Osteoblast (primary cell): ENCODE measurements at regions not wholly inside any gene's neighbourhood (a gene's known extent, or its start where the extent isn't known, plus 50 kb on each side); places are given as distances from the start of the nearest gene placed in this dataset.

Experiments used
- DNase-seq: peaks from one replicate; pipeline ENCODE4 v3.0.0; 2011; ENCODE audit warnings: low spot score, mixed read lengths; ENCODE audit not compliant: insufficient read length; ENCODE audit errors: missing footprints
- H2AFZ ChIP-seq: 2 replicates; pipeline ENCODE4 v1.6.0; 2011; ENCODE audit warnings: mild to moderate bottlenecking, low read length
- H3K27ac ChIP-seq: 2 replicates; pipeline ENCODE4 v1.5.1; 2011; ENCODE audit warnings: mild to moderate bottlenecking, low read depth, low read length, moderate library complexity
- H3K27me3 ChIP-seq: 2 replicates; pipeline ENCODE4 v1.6.0; 2012; ENCODE audit warnings: mild to moderate bottlenecking, control low read depth, inconsistent platforms, low read length, moderate library complexity; ENCODE audit not compliant: insufficient read depth
- H3K36me3 ChIP-seq: 2 replicates; pipeline ENCODE4 v1.5.1; 2011; ENCODE audit warnings: mild to moderate bottlenecking, low read length, control low read depth, moderate library complexity; ENCODE audit not compliant: insufficient read depth
- H3K4me1 ChIP-seq: 2 replicates; pipeline ENCODE4 v1.5.1; 2011; ENCODE audit warnings: mild to moderate bottlenecking, low read length, control low read depth, moderate library complexity; ENCODE audit not compliant: insufficient read depth
- H3K4me2 ChIP-seq: 2 replicates; pipeline ENCODE4 v1.6.0; 2011; ENCODE audit warnings: mild to moderate bottlenecking, low read length; ENCODE audit not compliant: insufficient read depth
- H3K4me3 ChIP-seq: fragments of 200-600 bp; sonication (generic); 3 replicates; pipeline ENCODE4 v1.5.1; 2012; ENCODE audit warnings: mild to moderate bottlenecking, low read length, inconsistent platforms; ENCODE audit not compliant: insufficient read depth
- H3K79me2 ChIP-seq: 2 replicates; pipeline ENCODE4 v1.6.0; 2012; ENCODE audit warnings: mild to moderate bottlenecking, low read length, control low read depth, inconsistent platforms; ENCODE audit not compliant: insufficient read depth
- H3K9me3 ChIP-seq: 2 replicates; pipeline ENCODE4 v1.5.1; 2011; ENCODE audit warnings: low read depth, low read length, control low read depth
- H4K20me1 ChIP-seq: 2 replicates; pipeline ENCODE4 v1.6.0; 2012; ENCODE audit warnings: mild to moderate bottlenecking, low read length, control low read depth; ENCODE audit not compliant: insufficient read depth
- TF ChIP-seq, protein P1 (sequence below): IDR thresholded peaks from 2 replicates; pipeline ENCODE4 v1.5.1; 2011; ENCODE audit warnings: mild to moderate bottlenecking, low read depth, low read length, moderate library complexity; ENCODE audit errors: extremely low read depth

DNA sequence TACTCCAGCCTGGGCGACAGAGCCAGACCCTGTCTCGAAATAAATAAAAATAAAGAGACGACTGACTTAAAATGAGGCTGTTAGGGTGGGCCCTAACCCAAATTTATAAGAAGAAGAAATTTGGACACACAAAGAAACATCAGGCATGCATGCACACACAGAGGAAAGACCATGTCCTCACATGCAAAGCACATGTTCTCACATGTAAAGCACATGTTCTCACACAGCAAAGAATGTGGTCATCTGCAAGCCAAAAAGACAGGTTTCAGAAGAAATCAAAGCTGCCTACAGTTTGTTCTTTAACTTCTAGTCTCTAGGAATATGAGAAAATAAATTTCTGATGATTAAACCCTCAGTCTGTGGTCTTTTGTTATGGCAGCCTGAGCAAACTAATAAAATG lies 132.3 kb upstream of the CRIM1 start:
- H2AFZ ChIP-seq = no peak overlapping the region
- no peaks in the 10 kb centered on the region for H3K79me2 ChIP-seq
- no peaks in the 10 kb centered on the region for H3K4me1 ChIP-seq
- TF ChIP-seq, protein P1, sequence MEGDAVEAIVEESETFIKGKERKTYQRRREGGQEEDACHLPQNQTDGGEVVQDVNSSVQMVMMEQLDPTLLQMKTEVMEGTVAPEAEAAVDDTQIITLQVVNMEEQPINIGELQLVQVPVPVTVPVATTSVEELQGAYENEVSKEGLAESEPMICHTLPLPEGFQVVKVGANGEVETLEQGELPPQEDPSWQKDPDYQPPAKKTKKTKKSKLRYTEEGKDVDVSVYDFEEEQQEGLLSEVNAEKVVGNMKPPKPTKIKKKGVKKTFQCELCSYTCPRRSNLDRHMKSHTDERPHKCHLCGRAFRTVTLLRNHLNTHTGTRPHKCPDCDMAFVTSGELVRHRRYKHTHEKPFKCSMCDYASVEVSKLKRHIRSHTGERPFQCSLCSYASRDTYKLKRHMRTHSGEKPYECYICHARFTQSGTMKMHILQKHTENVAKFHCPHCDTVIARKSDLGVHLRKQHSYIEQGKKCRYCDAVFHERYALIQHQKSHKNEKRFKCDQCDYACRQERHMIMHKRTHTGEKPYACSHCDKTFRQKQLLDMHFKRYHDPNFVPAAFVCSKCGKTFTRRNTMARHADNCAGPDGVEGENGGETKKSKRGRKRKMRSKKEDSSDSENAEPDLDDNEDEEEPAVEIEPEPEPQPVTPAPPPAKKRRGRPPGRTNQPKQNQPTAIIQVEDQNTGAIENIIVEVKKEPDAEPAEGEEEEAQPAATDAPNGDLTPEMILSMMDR = no peak
- H4K20me1 ChIP-seq = no peaks in the 10 kb centered on the region
- no peaks in the 10 kb centered on the region for H3K9me3 ChIP-seq
- no peaks in the 10 kb centered on the region for H3K36me3 ChIP-seq
- H3K27ac ChIP-seq = no peak overlapping the region
- H3K4me2 ChIP-seq = no peak overlapping the region
- H3K27me3 ChIP-seq = no peaks in the 10 kb centered on the region
- no peak for DNase-seq
- no peak overlapping the region for H3K4me3 ChIP-seq

- Histone ChIP-seq H3K9me3 (no peaks in the 10 kb centered on the region), H3K36me3 (no peaks in the 10 kb centered on the region), H3K4me2 (no peak overlapping the region), H3K79me2 (no peaks in the 10 kb centered on the region), H3K27me3 (no peaks in the 10 kb centered on the region), H4K20me1 (no peaks in the 10 kb centered on the region), H2AFZ (no peak overlapping the region), H3K4me3 (no peak overlapping the region), H3K27ac (no peak overlapping the region), H3K4me1 (no peaks in the 10 kb centered on the region)
- DNase-seq = no peak
- TF ChIP-seq, protein P1 = no peak
These were observed 133.1 kb upstream of the CRIM1 start for GRCh38 chr2:36222485-36222884.

GRCh38 chr2:36214691-36215090 lies 140.9 kb upstream of the CRIM1 start:
- TF ChIP-seq, protein P1 = no peak
- no peak overlapping the region for H2AFZ ChIP-seq
- H3K27ac ChIP-seq = no peak overlapping the region
- no peak overlapping the region for H3K4me2 ChIP-seq
- no peaks in the 10 kb centered on the region for H4K20me1 ChIP-seq
- no peaks in the 10 kb centered on the region for H3K27me3 ChIP-seq
- H3K36me3 ChIP-seq = no peaks in the 10 kb centered on the region
- DNase-seq = no peak
- H3K4me1 ChIP-seq = no peaks in the 10 kb centered on the region
- H3K4me3 ChIP-seq = no peak overlapping the region
- no peaks in the 10 kb centered on the region for H3K9me3 ChIP-seq
- no peaks in the 10 kb centered on the region for H3K79me2 ChIP-seq

DNA sequence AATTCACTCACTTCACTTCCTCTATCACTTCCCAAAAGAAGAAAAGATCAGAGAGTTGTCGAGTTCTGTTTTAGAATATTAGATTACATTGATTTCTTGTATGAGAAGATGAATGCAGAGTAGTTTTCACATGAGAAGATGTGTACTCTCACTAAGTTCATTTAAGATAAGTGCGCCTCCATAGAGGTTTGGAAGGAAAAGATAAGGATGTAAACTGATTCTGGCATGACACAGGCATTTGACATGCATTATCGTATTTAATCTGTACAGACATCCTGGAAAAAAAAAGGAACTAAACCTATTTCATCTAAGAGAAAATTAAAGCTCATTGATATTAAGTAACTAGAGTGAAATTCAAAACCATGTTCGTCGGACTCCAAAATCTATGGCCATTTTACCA lies 152.2 kb upstream of the CRIM1 start:
- no peak overlapping the region for H3K4me2 ChIP-seq
- H3K9me3 ChIP-seq = no peaks in the 10 kb centered on the region
- TF ChIP-seq, protein P1 = no peak
- no peak overlapping the region for H3K27ac ChIP-seq
- no peak for DNase-seq
- H3K27me3 ChIP-seq = no peaks in the 10 kb centered on the region
- no peaks in the 10 kb centered on the region for H3K79me2 ChIP-seq
- H2AFZ ChIP-seq = no peak overlapping the region
- H3K4me1 ChIP-seq = no peaks in the 10 kb centered on the region
- H4K20me1 ChIP-seq = no peaks in the 10 kb centered on the region
- H3K4me3 ChIP-seq = no peak overlapping the region
- H3K36me3 ChIP-seq = no peaks in the 10 kb centered on the region
